HG03175 (cell line): ENCODE measurements at regions not wholly inside any gene's neighbourhood (a gene's known extent, or its start where the extent isn't known, plus 50 kb on each side); places are given as distances from the start of the nearest gene placed in this dataset.
"Not testable (repeated sequence)": the region's sequence is repeated elsewhere in the genome, so short reads cannot be mapped to it uniquely, and the experiment has no call there.

Source experiments
- ATAC-seq: cut with Tn5 transposase; IDR thresholded peaks from one replicate; pipeline ENCODE4 v1.9.1; 2021; ENCODE audit warnings: mild to moderate bottlenecking, moderate library complexity; ENCODE audit not compliant: unreplicated experiment

GRCh38 chr5:173667702-173668101 lies 51.3 kb upstream of the BOD1 start:
- no peak for ATAC-seq

- ATAC-seq: no peak
Measured at GRCh38 chr5:173668245-173668800, 51.9 kb upstream of the BOD1 start.

GRCh38 chr5:173668910-173669309 lies 52.5 kb upstream of the BOD1 start:
- ATAC-seq: no peak

- ATAC-seq: no peak
Measured at GRCh38 chr5:173669483-173669882, 53.0 kb upstream of the BOD1 start.

GRCh38 chr5:173670130-173670651 lies 53.7 kb upstream of the BOD1 start:
- ATAC-seq: no peak

GRCh38 chr5:173670791-173671120 lies 54.3 kb upstream of the BOD1 start:
- ATAC-seq: no peak

GRCh38 chr5:173671121-173671949 lies 54.9 kb upstream of the BOD1 start:
- no peak for ATAC-seq

- ATAC-seq: no peak
Measured at GRCh38 chr5:173672166-173672565, 55.7 kb upstream of the BOD1 start.

- no peak for ATAC-seq
Measured at GRCh38 chr5:173672891-173673290, 56.4 kb upstream of the BOD1 start.

GRCh38 chr5:173673295-173674101 lies 57.0 kb upstream of the BOD1 start:
- no peak for ATAC-seq

- no peak for ATAC-seq
Measured at GRCh38 chr5:173675287-173675996, 59.0 kb upstream of the BOD1 start.

GRCh38 chr5:173676375-173676774 lies 59.9 kb upstream of the BOD1 start:
- no peak for ATAC-seq

- no peak for ATAC-seq
Measured at GRCh38 chr5:173677125-173677672, 60.7 kb upstream of the BOD1 start.

- ATAC-seq: peak; percentile 80
Measured at GRCh38 chr5:173679909-173680630, 63.6 kb upstream of the BOD1 start.

- peak; percentile 53 for ATAC-seq
Measured at GRCh38 chr5:173680660-173681242, 64.3 kb upstream of the BOD1 start.

- ATAC-seq: no peak
Measured at GRCh38 chr5:173682313-173682712, 65.9 kb upstream of the BOD1 start.

GRCh38 chr5:173684535-173684934 lies 68.1 kb upstream of the BOD1 start:
- not testable (repeated sequence) for ATAC-seq

- no peak for ATAC-seq
Measured at GRCh38 chr5:173686950-173687349, 70.5 kb upstream of the BOD1 start.

GRCh38 chr5:173688703-173689102 lies 72.3 kb upstream of the BOD1 start:
- no peak for ATAC-seq
